MM.1S (cell line): ENCODE measurements at regions not wholly inside any gene's neighbourhood (a gene's known extent, or its start where the extent isn't known, plus 50 kb on each side); places are given as distances from the start of the nearest gene placed in this dataset.

ENCODE experiments used
- CTCF ChIP-seq: fragments of 300-600 bp; sonication (generic); IDR thresholded peaks from 2 replicates; pipeline ENCODE4 v1.5.1; 2016; ENCODE audit warnings: antibody characterized with exemption, low read length, mixed read lengths
- EZH2 ChIP-seq: fragments of 300-600 bp; sonication (generic); optimal IDR thresholded peaks from 2 replicates; pipeline ENCODE3; 2017; ENCODE audit warnings: low read depth, mild to moderate bottlenecking, antibody characterized with exemption, low read length, mixed read lengths
- EZH2phosphoT487 ChIP-seq: fragments of 300-600 bp; sonication (generic); IDR thresholded peaks from 2 replicates; pipeline ENCODE4 v1.6.1; 2018; ENCODE audit warnings: antibody characterized with exemption, low read length

GRCh38 chr1:163427279-163427678, 105.5 kb downstream of the NUF2 start:
- TF ChIP-seq CTCF (no peak), EZH2 (no peak), EZH2phosphoT487 (no peak)
